ENCODE measurements at regions not wholly inside any gene's neighbourhood (a gene's known extent, or its start where the extent isn't known, plus 50 kb on each side); places are given as distances from the start of the nearest gene placed in this dataset.
"Not testable (repeated sequence)": the region's sequence is repeated elsewhere in the genome, so short reads cannot be mapped to it uniquely, and the experiment has no call there.

DNA sequence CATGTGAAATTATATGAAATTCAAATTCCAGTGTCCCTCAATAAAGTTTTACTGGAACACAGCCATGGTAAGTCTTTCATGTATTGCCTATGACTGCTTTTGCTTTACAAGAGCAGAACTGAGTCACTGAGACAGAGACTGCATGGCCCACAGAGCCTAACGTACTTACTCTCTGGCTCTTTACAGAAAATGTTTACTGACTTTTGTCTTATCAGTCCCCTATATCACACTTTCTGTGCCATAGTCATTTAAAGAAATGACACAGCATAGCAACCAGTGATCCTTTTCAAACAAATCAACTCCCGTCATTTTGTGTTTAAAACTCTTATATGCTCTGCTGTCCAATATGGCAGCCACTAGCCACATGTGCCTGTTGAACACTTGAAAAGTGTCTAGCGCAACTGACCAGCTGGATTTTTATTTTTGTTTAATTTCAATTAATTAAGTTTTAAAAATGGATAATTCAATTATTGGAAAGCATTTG lies 129.7 kb upstream of the CDIN1 start:
- 82 to 96% methylated on average over 3 of the region's 3 CpGs for WGBS, 2 donors
- Histone ChIP-seq H3K27ac (no peak overlapping the region), H3K27me3 (no peaks in the 10 kb centered on the region), H3K4me3 (no peak overlapping the region), H3K36me3 (no peaks in the 10 kb centered on the region), H3K9me3 (no peaks in the 10 kb centered on the region), H3K4me1 (no peaks in the 10 kb centered on the region)
- no peak for TF ChIP-seq EP300 (IDR thresholded peaks at IDR 0.05)
- DNase-seq (ENCODE audit: low spot score in 2 of 2), result no peak

DNA sequence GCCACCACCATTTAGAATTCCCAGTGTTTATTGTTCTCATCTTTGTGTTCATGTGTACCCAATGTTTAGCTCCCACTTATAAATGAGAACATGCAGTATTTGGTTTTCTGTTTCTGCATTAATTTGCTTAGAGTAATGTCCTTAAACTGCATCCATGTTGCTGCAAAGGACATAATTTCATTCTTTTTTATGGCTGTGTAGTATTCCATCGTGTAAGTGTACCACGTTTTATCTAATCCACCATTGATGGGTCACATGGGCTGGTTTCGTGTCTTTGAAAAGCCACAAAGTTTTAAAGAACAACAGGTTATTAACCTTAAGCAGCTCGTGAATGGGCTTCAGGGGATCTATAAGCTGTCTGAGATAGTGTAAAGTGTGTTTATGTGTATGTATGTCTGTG lies 125.2 kb upstream of the CDIN1 start:
- H3K27ac ChIP-seq; DNase-seq (ENCODE audit: low spot score in 2 of 2); H3K4me3 ChIP-seq; H3K9me3 ChIP-seq; H3K4me1 ChIP-seq; H3K27me3 ChIP-seq; H3K36me3 ChIP-seq: not testable (repeated sequence)
- 89 to 93% methylated on average over 4 of the region's 4 CpGs for WGBS, 2 donors

DNA sequence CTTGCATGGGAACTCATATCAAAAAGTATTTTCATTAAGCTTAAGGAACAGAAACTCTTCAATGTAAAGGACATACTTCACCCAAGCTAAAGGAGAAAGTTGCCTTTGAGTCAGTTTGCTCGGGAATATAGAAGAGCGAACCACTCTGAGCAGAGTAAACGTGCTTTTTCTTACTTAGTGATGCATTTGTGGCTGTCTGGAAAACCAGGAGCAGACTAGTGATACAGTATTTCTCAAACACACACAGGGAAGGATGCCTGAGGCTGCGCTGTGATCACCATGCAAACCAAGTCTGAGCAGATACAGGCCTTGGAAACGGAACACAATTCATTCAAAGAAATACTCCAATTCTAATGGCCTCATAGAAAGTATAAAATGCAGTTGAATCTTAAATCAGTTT lies 121.0 kb upstream of the CDIN1 start:
- H3K36me3 ChIP-seq, result no peaks in the 10 kb centered on the region
- TF ChIP-seq, protein P1, sequence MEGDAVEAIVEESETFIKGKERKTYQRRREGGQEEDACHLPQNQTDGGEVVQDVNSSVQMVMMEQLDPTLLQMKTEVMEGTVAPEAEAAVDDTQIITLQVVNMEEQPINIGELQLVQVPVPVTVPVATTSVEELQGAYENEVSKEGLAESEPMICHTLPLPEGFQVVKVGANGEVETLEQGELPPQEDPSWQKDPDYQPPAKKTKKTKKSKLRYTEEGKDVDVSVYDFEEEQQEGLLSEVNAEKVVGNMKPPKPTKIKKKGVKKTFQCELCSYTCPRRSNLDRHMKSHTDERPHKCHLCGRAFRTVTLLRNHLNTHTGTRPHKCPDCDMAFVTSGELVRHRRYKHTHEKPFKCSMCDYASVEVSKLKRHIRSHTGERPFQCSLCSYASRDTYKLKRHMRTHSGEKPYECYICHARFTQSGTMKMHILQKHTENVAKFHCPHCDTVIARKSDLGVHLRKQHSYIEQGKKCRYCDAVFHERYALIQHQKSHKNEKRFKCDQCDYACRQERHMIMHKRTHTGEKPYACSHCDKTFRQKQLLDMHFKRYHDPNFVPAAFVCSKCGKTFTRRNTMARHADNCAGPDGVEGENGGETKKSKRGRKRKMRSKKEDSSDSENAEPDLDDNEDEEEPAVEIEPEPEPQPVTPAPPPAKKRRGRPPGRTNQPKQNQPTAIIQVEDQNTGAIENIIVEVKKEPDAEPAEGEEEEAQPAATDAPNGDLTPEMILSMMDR (IDR thresholded peaks at IDR 0.05), result no peak
- TF ChIP-seq POLR2A (IDR thresholded peaks at IDR 0.05) (no peak), EP300 (IDR thresholded peaks at IDR 0.05) (no peak)
- no peaks in the 10 kb centered on the region for H3K4me1 ChIP-seq
- no peak for DNase-seq (ENCODE audit: low spot score in 2 of 2)
- no peak overlapping the region for H3K27ac ChIP-seq
- H3K4me3 ChIP-seq, result no peak overlapping the region
- H3K9me3 ChIP-seq, result peaks cover 0 to 11% (median 0%) of the 10 kb centered on the region in 4 donors
- no peaks in the 10 kb centered on the region for H3K27me3 ChIP-seq
- WGBS, 2 donors, result 38 to 52% methylated on average over 5 of the region's 5 CpGs

DNA sequence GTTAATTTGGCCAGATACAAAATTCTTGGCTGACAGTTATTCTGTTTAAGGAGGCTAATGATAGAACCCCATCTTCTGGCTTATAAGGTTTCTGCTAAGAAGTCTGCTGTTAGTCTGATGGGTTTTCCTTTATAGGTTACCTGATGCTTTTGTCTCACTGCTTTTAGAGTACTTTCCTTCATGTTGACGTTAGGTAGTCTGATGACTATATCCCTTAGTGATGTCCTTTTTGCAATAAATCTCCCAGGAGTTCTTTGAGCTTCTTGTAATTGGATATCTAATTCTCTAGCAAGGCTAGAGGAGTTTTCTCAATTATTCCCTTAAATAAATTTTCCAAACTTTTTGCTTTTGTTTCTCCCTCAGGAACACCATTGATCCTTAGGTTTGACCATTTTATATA lies 114.1 kb upstream of the CDIN1 start:
- Histone ChIP-seq H3K4me1 (no peaks in the 10 kb centered on the region), H3K27ac (no peak overlapping the region), H3K4me3 (no peak overlapping the region), H3K36me3 (no peaks in the 10 kb centered on the region), H3K27me3 (no peaks in the 10 kb centered on the region), H3K9me3 (peaks cover 0 to 11% (median 0%) of the 10 kb centered on the region in 4 donors)
- 71 to 79% methylated on average over 1 of the region's 1 CpG for WGBS, 2 donors
- TF ChIP-seq POLR2A (IDR thresholded peaks at IDR 0.05) (no peak), EP300 (IDR thresholded peaks at IDR 0.05) (no peak)
- TF ChIP-seq, protein P1 (IDR thresholded peaks at IDR 0.05), result no peak
- DNase-seq (ENCODE audit: low spot score in 2 of 2), result no peak

DNA sequence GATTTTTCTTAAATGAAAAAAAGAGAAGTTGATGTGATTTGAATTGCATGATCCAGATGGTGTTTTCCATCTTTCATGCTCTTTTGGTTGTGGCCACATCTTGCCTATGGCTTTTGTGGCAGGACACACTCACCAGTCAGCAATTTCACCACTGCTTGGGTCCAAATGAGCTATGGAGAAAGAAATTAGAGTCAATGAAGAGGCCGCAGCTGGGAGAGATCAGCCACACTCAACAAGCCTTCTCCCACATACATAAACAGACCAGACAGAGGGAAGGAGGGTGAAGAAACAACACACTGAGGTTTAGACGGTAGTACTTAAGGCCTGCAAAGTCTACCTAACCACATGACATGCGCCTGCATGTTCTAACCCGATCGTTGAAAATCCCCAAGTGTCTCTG lies 110.7 kb upstream of the CDIN1 start:
- no peak for DNase-seq (ENCODE audit: low spot score in 2 of 2)
- Histone ChIP-seq H3K27ac (no peak overlapping the region), H3K9me3 (no peaks in the 10 kb centered on the region), H3K27me3 (no peaks in the 10 kb centered on the region), H3K36me3 (no peaks in the 10 kb centered on the region), H3K4me1 (no peaks in the 10 kb centered on the region), H3K4me3 (no peak overlapping the region)
- 64 to 75% methylated on average over 5 of the region's 5 CpGs for WGBS, 2 donors
- TF ChIP-seq EP300 (IDR thresholded peaks at IDR 0.05) (no peak), POLR2A (IDR thresholded peaks at IDR 0.05) (no peak)
- TF ChIP-seq, protein P1 (IDR thresholded peaks at IDR 0.05), result no peak

DNA sequence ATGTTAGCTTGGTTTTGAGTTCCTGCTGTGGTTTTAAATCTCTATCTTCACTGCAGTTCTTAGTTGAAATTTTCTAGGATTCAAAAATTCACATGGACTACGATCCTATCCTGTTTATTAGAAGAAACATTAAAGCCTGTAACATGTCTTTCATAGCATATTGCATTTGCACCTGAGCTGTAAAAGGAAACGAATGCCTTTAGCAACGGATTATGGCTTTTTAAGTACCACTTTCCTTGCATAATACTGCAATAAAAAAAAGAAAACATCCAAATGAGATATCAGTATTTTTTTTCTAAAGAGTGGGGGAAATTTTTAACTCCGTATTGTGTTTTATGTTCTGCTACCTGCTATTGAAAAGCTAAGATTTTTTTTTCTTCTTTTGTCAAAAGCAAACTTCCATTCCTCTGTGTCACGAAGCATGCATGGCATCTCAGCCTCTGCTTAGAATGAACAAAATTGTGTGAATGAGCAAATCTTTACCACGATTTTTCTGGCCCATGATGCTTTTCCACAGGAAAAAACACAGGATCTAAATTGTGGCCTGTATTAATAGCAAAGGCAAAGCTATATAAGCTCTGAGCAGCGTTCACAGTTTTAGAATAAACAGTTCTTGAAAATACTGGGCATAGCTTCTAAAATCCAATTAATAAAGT lies 110.0 kb upstream of the CDIN1 start:
- Histone ChIP-seq H3K4me3 (no peak overlapping the region), H3K9me3 (no peaks in the 10 kb centered on the region), H3K36me3 (no peaks in the 10 kb centered on the region), H3K27me3 (no peaks in the 10 kb centered on the region), H3K27ac (no peak overlapping the region), H3K4me1 (no peaks in the 10 kb centered on the region)
- TF ChIP-seq EP300 (IDR thresholded peaks at IDR 0.05) (no peak), POLR2A (IDR thresholded peaks at IDR 0.05) (no peak)
- TF ChIP-seq, protein P1 (IDR thresholded peaks at IDR 0.05), result no peak
- DNase-seq (ENCODE audit: low spot score in 2 of 2), result no peak
- WGBS, 2 donors, result 50 to 53% methylated on average over 7 of the region's 7 CpGs

Data from tibial nerve (tissue), 4 donors.